ENCODE measurements at regions not wholly inside any gene's neighbourhood (a gene's known extent, or its start where the extent isn't known, plus 50 kb on each side); places are given as distances from the start of the nearest gene placed in this dataset.

GRCh38 chr1:238345837-238346236 lies 455.1 kb upstream of the ZP4 start:
- TF ChIP-seq POLR2A (IDR thresholded peaks at IDR 0.05) = no peak
- TF ChIP-seq CTCF (IDR thresholded peaks at IDR 0.05) = no peak

Measured in adrenal gland (tissue), 5 donors.